ENCODE measurements at regions not wholly inside any gene's neighbourhood (a gene's known extent, or its start where the extent isn't known, plus 50 kb on each side); places are given as distances from the start of the nearest gene placed in this dataset.
"Not testable (repeated sequence)": the region's sequence is repeated elsewhere in the genome, so short reads cannot be mapped to it uniquely, and the experiment has no call there.

DNA sequence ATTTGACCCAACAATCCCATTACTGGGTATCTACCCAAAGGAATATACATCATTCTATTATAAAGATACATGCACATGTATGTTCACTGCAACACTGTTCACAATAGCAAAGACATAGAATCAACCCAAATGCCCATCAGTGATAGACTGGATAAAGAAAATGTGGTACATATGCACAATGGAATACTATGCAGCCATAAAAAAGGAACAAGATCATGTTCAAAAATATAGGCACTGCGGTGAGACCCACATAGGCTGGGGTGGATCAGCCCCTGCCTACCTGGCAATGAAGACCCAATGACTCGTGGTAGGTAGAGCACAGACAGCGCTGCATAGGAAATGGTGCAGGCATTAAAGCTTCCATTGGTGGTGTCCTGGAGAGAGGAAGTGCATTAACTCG is 88.6 kb upstream of the NFIL3 start:
- not testable (repeated sequence) for H3K27me3 ChIP-seq (ENCODE audit: control insufficient read depth, insufficient read depth, low read length); H3K27ac ChIP-seq (ENCODE audit: insufficient read depth, low read length); H3K4me3 ChIP-seq (replicated peaks in 1 of 4; ENCODE audit: control extremely low read depth in 1 of 4, insufficient read depth in 1 of 4, low read depth in 3 of 4, low read length in 4 of 4); H3K36me3 ChIP-seq (ENCODE audit: control insufficient read depth, insufficient read depth, low read length); DNase-seq (ENCODE audit: low read depth in 2 of 2); H3K9ac ChIP-seq (ENCODE audit: insufficient read depth, low read length); H3K9me3 ChIP-seq (ENCODE audit: control insufficient read depth, insufficient read depth, low read depth, low read length); H3K4me2 ChIP-seq (ENCODE audit: extremely low read depth, insufficient read depth, low read length); H3K79me2 ChIP-seq (ENCODE audit: control insufficient read depth, insufficient read depth, low read length); H2AFZ ChIP-seq (ENCODE audit: low read length); H4K20me1 ChIP-seq (ENCODE audit: control insufficient read depth, extremely low read depth, insufficient read depth, low read length); H3K4me1 ChIP-seq (ENCODE audit: control insufficient read depth, extremely low read depth, insufficient read depth, low read length)

DNA sequence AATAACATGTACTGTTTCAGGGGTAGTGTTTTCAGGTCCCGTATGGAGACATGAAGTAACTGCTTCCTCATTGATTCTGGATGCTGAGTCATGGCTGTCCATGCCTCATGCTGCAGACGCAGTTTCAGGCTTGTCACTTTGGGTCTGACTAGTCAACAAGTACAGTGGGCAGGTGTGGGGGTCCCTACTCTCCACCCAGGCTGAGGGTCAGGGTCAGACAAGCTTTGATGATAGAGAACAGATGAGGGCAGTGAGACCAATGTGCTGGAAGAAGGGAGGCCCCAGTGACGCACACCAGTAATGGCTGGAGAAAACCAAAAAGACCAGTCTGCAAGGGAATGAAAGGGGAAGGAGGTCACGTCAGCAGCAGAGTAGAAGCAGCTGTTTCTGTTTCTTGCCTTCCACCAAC is 80.0 kb upstream of the NFIL3 start:
- Histone ChIP-seq H3K9me3 (ENCODE audit: control insufficient read depth, insufficient read depth, low read depth, low read length) (no peaks in the 10 kb centered on the region), H4K20me1 (ENCODE audit: control insufficient read depth, extremely low read depth, insufficient read depth, low read length) (no peaks in the 10 kb centered on the region), H3K27ac (ENCODE audit: insufficient read depth, low read length) (no peak overlapping the region), H3K36me3 (ENCODE audit: control insufficient read depth, insufficient read depth, low read length) (no peaks in the 10 kb centered on the region), H3K9ac (ENCODE audit: insufficient read depth, low read length) (no peak overlapping the region), H3K4me1 (ENCODE audit: control insufficient read depth, extremely low read depth, insufficient read depth, low read length) (peaks cover 2% of the 10 kb centered on the region), H2AFZ (ENCODE audit: low read length) (no peak overlapping the region), H3K4me3 (replicated peaks in 1 of 4; ENCODE audit: control extremely low read depth in 1 of 4, insufficient read depth in 1 of 4, low read depth in 3 of 4, low read length in 4 of 4) (no peak overlapping the region), H3K4me2 (ENCODE audit: extremely low read depth, insufficient read depth, low read length) (no peak overlapping the region), H3K27me3 (ENCODE audit: control insufficient read depth, insufficient read depth, low read length) (no peaks in the 10 kb centered on the region), H3K79me2 (ENCODE audit: control insufficient read depth, insufficient read depth, low read length) (no peaks in the 10 kb centered on the region)
- TF ChIP-seq, protein P1, sequence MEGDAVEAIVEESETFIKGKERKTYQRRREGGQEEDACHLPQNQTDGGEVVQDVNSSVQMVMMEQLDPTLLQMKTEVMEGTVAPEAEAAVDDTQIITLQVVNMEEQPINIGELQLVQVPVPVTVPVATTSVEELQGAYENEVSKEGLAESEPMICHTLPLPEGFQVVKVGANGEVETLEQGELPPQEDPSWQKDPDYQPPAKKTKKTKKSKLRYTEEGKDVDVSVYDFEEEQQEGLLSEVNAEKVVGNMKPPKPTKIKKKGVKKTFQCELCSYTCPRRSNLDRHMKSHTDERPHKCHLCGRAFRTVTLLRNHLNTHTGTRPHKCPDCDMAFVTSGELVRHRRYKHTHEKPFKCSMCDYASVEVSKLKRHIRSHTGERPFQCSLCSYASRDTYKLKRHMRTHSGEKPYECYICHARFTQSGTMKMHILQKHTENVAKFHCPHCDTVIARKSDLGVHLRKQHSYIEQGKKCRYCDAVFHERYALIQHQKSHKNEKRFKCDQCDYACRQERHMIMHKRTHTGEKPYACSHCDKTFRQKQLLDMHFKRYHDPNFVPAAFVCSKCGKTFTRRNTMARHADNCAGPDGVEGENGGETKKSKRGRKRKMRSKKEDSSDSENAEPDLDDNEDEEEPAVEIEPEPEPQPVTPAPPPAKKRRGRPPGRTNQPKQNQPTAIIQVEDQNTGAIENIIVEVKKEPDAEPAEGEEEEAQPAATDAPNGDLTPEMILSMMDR (conservative IDR thresholded peaks at IDR 0.05 in 1 of 2, IDR thresholded peaks at IDR 0.05 in 1 of 2; ENCODE audit: low read depth in 1 of 2, low read length in 2 of 2) = no peak
- TF ChIP-seq EZH2 (IDR thresholded peaks at IDR 0.05; ENCODE audit: low read length, missing control alignments) = no peak
- DNase-seq (ENCODE audit: low read depth in 2 of 2) = peak; percentile 21 to 34

DNA sequence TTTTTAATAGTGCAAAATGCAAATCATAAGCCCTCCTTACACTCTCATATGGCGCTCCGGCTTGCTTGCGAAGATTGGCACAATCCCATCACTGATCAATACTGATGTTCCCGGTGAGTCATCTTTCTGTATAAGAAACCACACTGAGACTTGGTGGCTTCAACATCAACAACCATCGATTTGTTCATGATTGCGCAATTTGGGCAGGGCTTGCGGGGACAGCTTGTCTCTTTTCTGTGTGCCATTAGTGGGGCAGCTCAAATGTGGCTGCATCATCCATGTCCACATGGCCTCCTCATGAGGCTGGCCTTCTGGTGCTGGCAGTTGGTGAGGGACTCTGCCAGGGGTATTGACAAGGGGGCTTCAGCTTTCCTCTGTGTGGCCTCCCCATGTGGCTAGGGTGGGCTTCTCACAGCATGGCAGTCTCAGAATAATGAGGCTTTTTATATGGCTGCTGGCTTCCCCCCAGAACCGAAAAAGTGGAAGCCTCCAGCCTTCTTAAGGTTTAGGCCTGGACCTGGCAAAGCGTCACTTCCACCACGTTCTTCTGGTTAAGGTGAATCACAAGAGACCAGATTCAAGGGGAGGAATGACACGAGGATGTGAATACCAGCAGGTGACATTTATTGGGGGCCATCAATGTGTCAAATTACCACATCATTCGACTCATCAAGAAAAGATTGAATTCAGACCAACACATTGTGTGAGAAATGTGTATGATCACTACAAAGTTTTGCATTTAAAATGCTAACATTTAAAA is 79.5 kb upstream of the NFIL3 start:
- Histone ChIP-seq H3K27me3 (ENCODE audit: control insufficient read depth, insufficient read depth, low read length) (no peaks in the 10 kb centered on the region), H3K4me3 (replicated peaks in 1 of 4; ENCODE audit: control extremely low read depth in 1 of 4, insufficient read depth in 1 of 4, low read depth in 3 of 4, low read length in 4 of 4) (no peak overlapping the region), H4K20me1 (ENCODE audit: control insufficient read depth, extremely low read depth, insufficient read depth, low read length) (no peaks in the 10 kb centered on the region), H3K36me3 (ENCODE audit: control insufficient read depth, insufficient read depth, low read length) (no peaks in the 10 kb centered on the region), H3K4me2 (ENCODE audit: extremely low read depth, insufficient read depth, low read length) (no peak overlapping the region), H3K4me1 (ENCODE audit: control insufficient read depth, extremely low read depth, insufficient read depth, low read length) (peaks cover 2% of the 10 kb centered on the region), H3K79me2 (ENCODE audit: control insufficient read depth, insufficient read depth, low read length) (no peaks in the 10 kb centered on the region), H3K27ac (ENCODE audit: insufficient read depth, low read length) (no peak overlapping the region), H2AFZ (ENCODE audit: low read length) (no peak overlapping the region), H3K9me3 (ENCODE audit: control insufficient read depth, insufficient read depth, low read depth, low read length) (no peaks in the 10 kb centered on the region), H3K9ac (ENCODE audit: insufficient read depth, low read length) (no peak overlapping the region)
- no peak for DNase-seq (ENCODE audit: low read depth in 2 of 2)
- TF ChIP-seq, protein P1 (conservative IDR thresholded peaks at IDR 0.05 in 1 of 2, IDR thresholded peaks at IDR 0.05 in 1 of 2; ENCODE audit: low read depth in 1 of 2, low read length in 2 of 2) = no peak
- TF ChIP-seq EZH2 (IDR thresholded peaks at IDR 0.05; ENCODE audit: low read length, missing control alignments) = no peak
